ENCODE measurements at regions not wholly inside any gene's neighbourhood (a gene's known extent, or its start where the extent isn't known, plus 50 kb on each side); places are given as distances from the start of the nearest gene placed in this dataset.

DNA sequence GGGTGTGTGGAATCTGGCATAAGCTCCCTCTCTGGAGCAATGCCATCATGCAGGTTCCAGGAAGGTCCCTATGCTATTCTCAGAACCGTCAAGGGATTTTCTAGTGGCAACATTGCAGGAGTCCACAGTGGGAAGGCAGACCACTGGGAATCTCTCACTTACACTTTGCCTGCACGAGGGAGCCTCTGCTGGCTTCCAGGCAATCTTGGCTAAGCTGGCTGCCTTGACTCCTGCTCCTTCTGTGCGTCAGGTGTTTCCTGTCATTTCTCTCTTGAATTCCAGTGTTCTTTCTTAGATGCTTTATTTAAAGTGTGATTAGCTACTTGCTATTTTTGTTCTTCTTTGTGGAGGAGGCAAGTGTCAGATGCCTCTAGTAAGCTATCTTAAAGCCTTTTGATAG is 414.0 kb upstream of the ATP2B1 start:
- no peak for TF ChIP-seq CTCF (IDR thresholded peaks at IDR 0.05)
- peaks cover 13% of the 10 kb centered on the region for H3K9me3 ChIP-seq
- ATAC-seq, result peak in 3 of 4 donors; percentile 40 to 96 (median 83)
- intact Hi-C loops (cut with DNase I), result no loop called here
- peak in 1 of 2 donors; percentile 16 for DNase-seq
- no peak overlapping the region for H3K27ac ChIP-seq
- H3K4me1 ChIP-seq, result peaks cover 5% of the 10 kb centered on the region
- no peak overlapping the region for H3K4me3 ChIP-seq
- 13 to 27% (median 18%) methylated on average over 3 of the region's 3 CpGs for whole genome bisulfite sequencing, 3 donors
- no peaks in the 10 kb centered on the region for H3K36me3 ChIP-seq (ENCODE audit: insufficient read depth in 1 of 2, low read depth in 1 of 2)
- no peaks in the 10 kb centered on the region for H3K27me3 ChIP-seq (ENCODE audit: insufficient read depth in 3 of 3, low read length in 2 of 3)

DNA sequence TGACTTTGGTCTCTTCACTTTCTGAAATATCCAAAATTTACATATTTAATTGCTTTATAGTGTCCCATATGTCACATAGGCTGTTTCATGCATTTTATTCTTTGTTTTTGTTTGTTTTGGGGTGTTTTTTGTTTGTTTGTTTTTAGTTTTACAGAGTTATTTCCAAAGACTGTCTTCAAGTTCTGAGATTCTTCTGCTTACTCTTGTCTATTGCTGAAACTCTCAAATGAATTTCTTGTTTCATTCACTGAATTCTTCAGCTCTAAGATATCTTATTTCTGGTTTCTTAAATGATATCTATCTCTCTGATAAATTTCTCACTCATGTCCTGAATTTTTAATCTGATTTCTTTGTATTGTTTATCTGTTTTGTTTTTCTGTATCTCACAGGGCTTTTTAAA is 412.0 kb upstream of the ATP2B1 start:
- Histone ChIP-seq H3K27me3 (ENCODE audit: insufficient read depth in 3 of 3, low read length in 2 of 3) (no peaks in the 10 kb centered on the region), H3K36me3 (ENCODE audit: insufficient read depth in 1 of 2, low read depth in 1 of 2) (no peaks in the 10 kb centered on the region), H3K9me3 (peaks cover 13% of the 10 kb centered on the region), H3K4me1 (peaks cover 5% of the 10 kb centered on the region), H3K4me3 (no peak overlapping the region), H3K27ac (no peak overlapping the region)
- DNase-seq (no peak), ATAC-seq (no peak)
- no peak for TF ChIP-seq CTCF (IDR thresholded peaks at IDR 0.05)
- intact Hi-C loops (cut with DNase I), result no loop called here

GRCh38 chr12:90112666-90113065 is 404.0 kb upstream of the ATP2B1 start:
- 32 to 55% (median 49%) methylated on average over 1 of the region's 1 CpG for WGBS, 3 donors
- H3K4me1 ChIP-seq, result no peaks in the 10 kb centered on the region
- ATAC-seq (no peak), DNase-seq (no peak)
- H3K27me3 ChIP-seq (ENCODE audit: insufficient read depth in 3 of 3, low read length in 2 of 3), result no peaks in the 10 kb centered on the region
- H3K9me3 ChIP-seq, result no peaks in the 10 kb centered on the region
- no peak overlapping the region for H3K4me3 ChIP-seq
- H3K36me3 ChIP-seq (ENCODE audit: insufficient read depth in 1 of 2, low read depth in 1 of 2), result no peaks in the 10 kb centered on the region
- H3K27ac ChIP-seq, result no peak overlapping the region
- intact Hi-C loops (cut with DNase I), result no loop called here
- no peak for TF ChIP-seq CTCF (IDR thresholded peaks at IDR 0.05)

- H3K4me3 ChIP-seq, result no peak overlapping the region
- no peaks in the 10 kb centered on the region for H3K36me3 ChIP-seq (ENCODE audit: insufficient read depth in 1 of 2, low read depth in 1 of 2)
- no peaks in the 10 kb centered on the region for H3K4me1 ChIP-seq
- H3K27me3 ChIP-seq (ENCODE audit: insufficient read depth in 3 of 3, low read length in 2 of 3), result no peaks in the 10 kb centered on the region
- H3K27ac ChIP-seq, result no peak overlapping the region
- peak in 1 of 4 donors; percentile 41 for ATAC-seq
- intact Hi-C loops (cut with DNase I), result no loop called here
- H3K9me3 ChIP-seq, result no peaks in the 10 kb centered on the region
- WGBS, 3 donors, result 12 to 27% (median 18%) methylated on average over 10 of the region's 10 CpGs
- DNase-seq, result no peak
- no peak for TF ChIP-seq CTCF (IDR thresholded peaks at IDR 0.05)
These were observed 403.3 kb upstream of the ATP2B1 start for GRCh38 chr12:90111791-90112580.

- no peak for TF ChIP-seq CTCF (IDR thresholded peaks at IDR 0.05)
- intact Hi-C loops (cut with DNase I), result loop anchor here in 1 of 2 donors (10.0 kb wide), 1 partner anchor 412 kb away; no protein-coding TSS in a partner anchor
- no peaks in the 10 kb centered on the region for H3K36me3 ChIP-seq (ENCODE audit: insufficient read depth in 1 of 2, low read depth in 1 of 2)
These were observed 397.9 kb upstream of the ATP2B1 start for GRCh38 chr12:90106568-90106967.

More at GRCh38 chr12:90106568-90106967, 397.9 kb upstream of the ATP2B1 start:
- Histone ChIP-seq H3K27me3 (ENCODE audit: insufficient read depth in 3 of 3, low read length in 2 of 3) (no peaks in the 10 kb centered on the region), H3K4me3 (no peak overlapping the region), H3K9me3 (no peaks in the 10 kb centered on the region), H3K4me1 (no peaks in the 10 kb centered on the region), H3K27ac (no peak overlapping the region)
- 97 to 98% (median 98%) methylated on average over 3 of the region's 3 CpGs for WGBS, 3 donors
- DNase-seq, result no peak
- ATAC-seq, result no peak

Data from psoas muscle (tissue), 7 donors.